ENCODE measurements at regions not wholly inside any gene's neighbourhood (a gene's known extent, or its start where the extent isn't known, plus 50 kb on each side); places are given as distances from the start of the nearest gene placed in this dataset.

- intact Hi-C loops (cut with micrococcal nuclease): no loop called here
- no peak overlapping the region for H3K27ac ChIP-seq (ENCODE audit: extremely low read depth, low read depth, low read length)
Observed at GRCh38 chr9:32045513-32045912, 338.9 kb upstream of the ACO1 start.

More at GRCh38 chr9:32045513-32045912, 338.9 kb upstream of the ACO1 start:
- no peaks in the 10 kb centered on the region for H3K9me3 ChIP-seq (replicated peaks; ENCODE audit: control insufficient read depth, insufficient read depth, low read depth, low read length)
- no peaks in the 10 kb centered on the region for H3K4me1 ChIP-seq (replicated peaks in 1 of 2; ENCODE audit: control insufficient read depth in 2 of 2, insufficient read depth in 2 of 2, low read length in 2 of 2)
- no TSS peak for BruUV-seq (replicated peaks)
- DNase-seq (ENCODE audit: extremely low read depth in 1 of 4, low spot score in 3 of 4) (no peak), FAIRE-seq (no peak), ATAC-seq (no peak)
- ChIA-PET CTCF (ENCODE audit: low intra/inter-chr PET ratio) (no interaction called here), POLR2A (no interaction called here)
- no peaks in the 10 kb centered on the region for H4K20me1 ChIP-seq (replicated peaks; ENCODE audit: control insufficient read depth, insufficient read depth, low read length)
- H2AFZ ChIP-seq (ENCODE audit: low read depth, low read length): no peak overlapping the region
- H3K4me2 ChIP-seq (ENCODE audit: insufficient read depth, low read length): no peak overlapping the region
- no peaks in the 10 kb centered on the region for H3K9me1 ChIP-seq (ENCODE audit: control insufficient read depth, insufficient read depth, low read length)
- in situ Hi-C loops (cut with MboI): no loop called here
- no peak overlapping the region for H3K9ac ChIP-seq (ENCODE audit: insufficient read depth in 1 of 2, low read depth in 2 of 2, low read length in 2 of 2)
- no peaks in the 10 kb centered on the region for H3K36me3 ChIP-seq (ENCODE audit: control insufficient read depth, insufficient read depth, low read length)
- TF ChIP-seq KAT2B (IDR thresholded peaks at IDR 0.05; ENCODE audit: low read depth, low read length): no peak
- TF ChIP-seq ZKSCAN3 (CRISPR knock-in tag; IDR thresholded peaks at IDR 0.05): no peak
- no peak for TF ChIP-seq POLR2H (tag; IDR thresholded peaks at IDR 0.05; ENCODE audit: low read depth)
- TF ChIP-seq NEUROD1 (IDR thresholded peaks at IDR 0.05; ENCODE audit: borderline replicate concordance, low read depth, low read length, partially characterized antibody): no peak
- TF ChIP-seq TEAD1 (CRISPR knock-in tag; IDR thresholded peaks at IDR 0.05): no peak
- TF ChIP-seq ZEB2 (IDR thresholded peaks at IDR 0.05): no peak
- no peak for TF ChIP-seq CHCHD3 (CRISPR knock-in tag; IDR thresholded peaks at IDR 0.05)
- TF ChIP-seq CREM (IDR thresholded peaks at IDR 0.05; ENCODE audit: low read depth): no peak
- no peak for TF ChIP-seq ATF2 (CRISPR knock-in tag; IDR thresholded peaks at IDR 0.05)
- TF ChIP-seq SUPT5H (IDR thresholded peaks at IDR 0.05): no peak
- TF ChIP-seq POU5F1 (IDR thresholded peaks at IDR 0.05; ENCODE audit: borderline replicate concordance, low read depth, low read length, partially characterized antibody): no peak
- TF ChIP-seq MIER1 (IDR thresholded peaks at IDR 0.05; ENCODE audit: low read depth): no peak
- TF ChIP-seq CBX3 (IDR thresholded peaks at IDR 0.05; ENCODE audit: borderline replicate concordance in 1 of 2, low read length in 2 of 2): no peak
- TF ChIP-seq GTF2B (IDR thresholded peaks at IDR 0.05; ENCODE audit: extremely low read depth, insufficient read length): no peak
- H3K79me2 ChIP-seq (ENCODE audit: control insufficient read depth, insufficient read depth, low read length): no peaks in the 10 kb centered on the region
- no peaks in the 10 kb centered on the region for H3K27me3 ChIP-seq (ENCODE audit: control insufficient read depth in 2 of 2, insufficient read depth in 2 of 2, low read length in 2 of 2)
- no CpG with 5 or more reads among the region's 3 CpGs for WGBS (ENCODE audit: insufficient coverage, low coverage, missing lambda C conversion rate)
- no peak overlapping the region for H3K4me3 ChIP-seq

All from K562 (cell line).